BJ (cell line): ENCODE measurements at regions not wholly inside any gene's neighbourhood (a gene's known extent, or its start where the extent isn't known, plus 50 kb on each side); places are given as distances from the start of the nearest gene placed in this dataset.

Experiments
- CTCF ChIA-PET: fragments of 350-600 bp; formaldehyde crosslinking; extraction: SDS; loops from one replicate; lab custom pipeline; 2021; ENCODE audit warnings: antibody characterized with exemption, inconsistent platforms; lab: Yijun Ruan, JAX
- POLR2A ChIA-PET: fragments of 300-600 bp; sonication (Branson Sonifier 250); formaldehyde crosslinking; extraction: SDS; loops from one replicate; lab custom pipeline; 2021; ENCODE audit warnings: antibody characterized with exemption; lab: Charles Lee
- DNase-seq: peaks from one replicate; pipeline ENCODE4 v3.0.0-alpha.2; 2011; ENCODE audit warnings: low read depth
- H3K27me3 ChIP-seq: 2 replicates; pipeline ENCODE4 v1.6.0; 2011; ENCODE audit warnings: low read length; ENCODE audit not compliant: control insufficient read depth, insufficient read depth
- H3K36me3 ChIP-seq: 2 replicates; pipeline ENCODE4 v1.5.1; 2011; ENCODE audit warnings: low read length; ENCODE audit not compliant: control insufficient read depth, insufficient read depth
- H3K4me3 ChIP-seq: 2 replicates; pipeline ENCODE4 v1.5.1; 2011; ENCODE audit warnings: low read depth, mild to moderate bottlenecking, control low read depth, low read length
- TF ChIP-seq, protein P1 (sequence below): IDR thresholded peaks from 2 replicates; pipeline ENCODE4 v1.5.1; 2011; ENCODE audit warnings: low read depth, mild to moderate bottlenecking, control low read depth, inconsistent platforms, low read length, moderate library complexity; ENCODE audit not compliant: insufficient read depth

DNA sequence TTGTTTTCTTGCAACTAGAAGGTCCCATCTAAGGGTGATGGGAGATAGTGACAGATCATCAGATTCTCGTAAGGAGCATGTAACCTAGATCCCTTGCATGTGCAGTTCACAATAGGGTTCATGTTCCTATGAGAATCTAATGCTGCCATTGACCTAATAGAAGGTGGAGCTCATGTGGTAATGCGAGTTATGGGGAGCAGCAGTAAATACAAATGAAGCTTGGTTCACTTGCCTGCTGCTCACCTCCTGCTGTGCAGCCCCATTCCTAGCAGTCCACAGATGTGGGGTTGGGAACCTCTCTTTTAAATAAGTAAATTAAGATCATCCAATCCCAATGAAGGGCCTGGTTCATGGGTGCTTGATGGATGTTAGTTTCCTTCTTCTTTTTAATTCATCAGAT lies 148.7 kb upstream of the ATP1B1 start:
- Histone ChIP-seq H3K36me3 (no peaks in the 10 kb centered on the region), H3K4me3 (no peak overlapping the region), H3K27me3 (no peaks in the 10 kb centered on the region)
- ChIA-PET CTCF (interaction anchor here (1.5 kb wide), 1 partner anchor 20 kb away, joined by 4 read pairs; no protein-coding TSS in a partner anchor), POLR2A (no interaction called here)
- TF ChIP-seq, protein P1, sequence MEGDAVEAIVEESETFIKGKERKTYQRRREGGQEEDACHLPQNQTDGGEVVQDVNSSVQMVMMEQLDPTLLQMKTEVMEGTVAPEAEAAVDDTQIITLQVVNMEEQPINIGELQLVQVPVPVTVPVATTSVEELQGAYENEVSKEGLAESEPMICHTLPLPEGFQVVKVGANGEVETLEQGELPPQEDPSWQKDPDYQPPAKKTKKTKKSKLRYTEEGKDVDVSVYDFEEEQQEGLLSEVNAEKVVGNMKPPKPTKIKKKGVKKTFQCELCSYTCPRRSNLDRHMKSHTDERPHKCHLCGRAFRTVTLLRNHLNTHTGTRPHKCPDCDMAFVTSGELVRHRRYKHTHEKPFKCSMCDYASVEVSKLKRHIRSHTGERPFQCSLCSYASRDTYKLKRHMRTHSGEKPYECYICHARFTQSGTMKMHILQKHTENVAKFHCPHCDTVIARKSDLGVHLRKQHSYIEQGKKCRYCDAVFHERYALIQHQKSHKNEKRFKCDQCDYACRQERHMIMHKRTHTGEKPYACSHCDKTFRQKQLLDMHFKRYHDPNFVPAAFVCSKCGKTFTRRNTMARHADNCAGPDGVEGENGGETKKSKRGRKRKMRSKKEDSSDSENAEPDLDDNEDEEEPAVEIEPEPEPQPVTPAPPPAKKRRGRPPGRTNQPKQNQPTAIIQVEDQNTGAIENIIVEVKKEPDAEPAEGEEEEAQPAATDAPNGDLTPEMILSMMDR = no peak
- no peak for DNase-seq

DNA sequence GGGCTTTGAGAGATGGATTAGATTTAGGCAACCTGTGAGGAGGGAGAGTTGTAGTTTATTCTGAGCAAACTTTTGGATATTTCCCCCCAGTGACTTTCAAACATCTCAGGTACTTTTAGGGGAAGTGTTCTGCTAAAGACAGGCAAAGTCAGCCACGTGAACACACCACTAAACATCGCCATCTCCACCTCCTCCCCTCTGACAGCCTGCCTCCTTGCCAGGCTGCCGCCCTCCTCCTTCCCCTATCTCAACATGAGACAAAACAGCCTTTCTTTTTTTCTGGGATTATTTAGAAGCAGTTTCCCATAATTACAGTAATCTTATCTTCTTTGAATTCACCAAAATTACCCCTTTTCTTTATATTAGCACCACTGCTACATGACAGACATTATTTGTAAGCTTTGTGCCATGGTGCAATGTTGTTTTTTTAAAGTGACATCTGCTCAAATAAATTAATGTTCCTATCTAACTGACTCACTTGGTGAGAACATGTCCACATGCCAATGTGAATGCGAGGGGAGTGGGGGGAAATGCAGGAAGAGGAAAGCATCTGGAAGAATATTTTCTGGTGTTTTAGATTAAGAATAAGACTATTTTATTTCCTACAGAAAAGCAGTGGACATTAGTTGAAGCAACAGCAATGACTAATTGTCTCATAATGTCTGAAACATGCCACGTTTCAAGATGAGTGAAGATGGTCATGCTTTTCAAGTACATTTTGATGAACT lies 147.8 kb upstream of the ATP1B1 start:
- Histone ChIP-seq H3K27me3 (no peaks in the 10 kb centered on the region; the same call in 1 of the 2 replicates), H3K4me3 (no peak overlapping the region), H3K36me3 (no peaks in the 10 kb centered on the region)
- TF ChIP-seq, protein P1 = no peak
- CTCF ChIA-PET = interaction anchor here (0.6 to 1.5 kb wide), 2 partner anchors 20 to 119 kb away, joined by 3 to 4 read pairs; no protein-coding TSS in a partner anchor
- DNase-seq = no peak
- POLR2A ChIA-PET = no interaction called here

GRCh38 chr1:168959382-168959781 lies 147.1 kb upstream of the ATP1B1 start:
- Histone ChIP-seq H3K36me3 (no peaks in the 10 kb centered on the region), H3K4me3 (no peak overlapping the region), H3K27me3 (no peaks in the 10 kb centered on the region; the same call in 1 of the 2 replicates)
- ChIA-PET POLR2A (no interaction called here), CTCF (no interaction called here)
- no peak for DNase-seq
- TF ChIP-seq, protein P1 = no peak

DNA sequence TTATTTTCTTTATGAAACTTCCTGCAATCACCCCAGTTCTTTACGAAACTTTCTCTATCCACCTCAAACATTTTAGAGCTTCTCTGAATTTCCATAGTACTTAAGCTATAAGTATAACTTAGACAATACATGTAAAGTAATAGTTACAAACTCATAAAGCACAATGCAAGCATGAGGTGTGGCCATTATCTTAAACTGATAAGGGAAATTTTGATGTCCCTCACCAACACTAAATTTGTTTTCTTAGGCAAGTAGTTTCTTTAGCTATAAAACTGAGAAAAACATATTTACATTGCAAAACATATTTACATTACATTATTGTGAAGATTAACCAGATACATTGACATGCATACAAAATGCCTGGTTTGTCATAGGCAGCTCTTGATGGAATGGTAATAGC lies 146.4 kb upstream of the ATP1B1 start:
- DNase-seq = no peak
- Histone ChIP-seq H3K36me3 (no peaks in the 10 kb centered on the region), H3K4me3 (no peak overlapping the region), H3K27me3 (no peaks in the 10 kb centered on the region; the same call in 1 of the 2 replicates)
- POLR2A ChIA-PET = no interaction called here
- CTCF ChIA-PET = no interaction called here
- TF ChIP-seq, protein P1 = no peak

- ChIA-PET CTCF (interaction anchor here (0.6 kb wide), 1 partner anchor 10 kb away, joined by 4 read pairs; no protein-coding TSS in a partner anchor), POLR2A (no interaction called here)
- DNase-seq = no peak
- TF ChIP-seq, protein P1 = no peak
- Histone ChIP-seq H3K4me3 (no peak overlapping the region), H3K27me3 (no peaks in the 10 kb centered on the region; the same call in 1 of the 2 replicates), H3K36me3 (no peaks in the 10 kb centered on the region)
These were observed 145.9 kb upstream of the ATP1B1 start for GRCh38 chr1:168960595-168960994.
